T-helper 17 cell (primary cell): ENCODE measurements at regions not wholly inside any gene's neighbourhood (a gene's known extent, or its start where the extent isn't known, plus 50 kb on each side); places are given as distances from the start of the nearest gene placed in this dataset.

Source experiments
- ATAC-seq: fragments of 150-1000 bp; cut with Tn5 transposase; 2 replicates; pipeline ENCODE4 v1.10.0; 2021; ENCODE audit warnings: mild to moderate bottlenecking, moderate library complexity
- DNase-seq, 3 donors: peaks; one replicate each; pipeline versions ENCODE4 v3.0.0 to v3.0.0-alpha.2; 2020 to 2021
- H3K9me3 ChIP-seq: one replicate; pipeline ENCODE4 v1.7.0; 2013; ENCODE audit warnings: low read length, mild to moderate bottlenecking; ENCODE audit not compliant: control insufficient read depth, poor library complexity, severe bottlenecking
- H3K27ac Mint-ChIP-seq: one replicate; pipeline ENCODE4 v1.8.0; 2022; ENCODE audit warnings: mild to moderate bottlenecking, moderate library complexity, mixed read lengths
- H3K27me3 Mint-ChIP-seq: one replicate; pipeline ENCODE4 v1.8.0; 2022; ENCODE audit warnings: mixed read lengths
- H3K36me3 Mint-ChIP-seq: one replicate; pipeline ENCODE4 v1.8.0; 2022; ENCODE audit warnings: low read depth, mixed read lengths
- H3K4me1 Mint-ChIP-seq: one replicate; pipeline ENCODE4 v1.8.0; 2022; ENCODE audit warnings: mild to moderate bottlenecking, mixed read lengths
- H3K4me3 Mint-ChIP-seq: one replicate; pipeline ENCODE4 v1.8.0; 2022; ENCODE audit warnings: mild to moderate bottlenecking, moderate library complexity, mixed read lengths

DNA sequence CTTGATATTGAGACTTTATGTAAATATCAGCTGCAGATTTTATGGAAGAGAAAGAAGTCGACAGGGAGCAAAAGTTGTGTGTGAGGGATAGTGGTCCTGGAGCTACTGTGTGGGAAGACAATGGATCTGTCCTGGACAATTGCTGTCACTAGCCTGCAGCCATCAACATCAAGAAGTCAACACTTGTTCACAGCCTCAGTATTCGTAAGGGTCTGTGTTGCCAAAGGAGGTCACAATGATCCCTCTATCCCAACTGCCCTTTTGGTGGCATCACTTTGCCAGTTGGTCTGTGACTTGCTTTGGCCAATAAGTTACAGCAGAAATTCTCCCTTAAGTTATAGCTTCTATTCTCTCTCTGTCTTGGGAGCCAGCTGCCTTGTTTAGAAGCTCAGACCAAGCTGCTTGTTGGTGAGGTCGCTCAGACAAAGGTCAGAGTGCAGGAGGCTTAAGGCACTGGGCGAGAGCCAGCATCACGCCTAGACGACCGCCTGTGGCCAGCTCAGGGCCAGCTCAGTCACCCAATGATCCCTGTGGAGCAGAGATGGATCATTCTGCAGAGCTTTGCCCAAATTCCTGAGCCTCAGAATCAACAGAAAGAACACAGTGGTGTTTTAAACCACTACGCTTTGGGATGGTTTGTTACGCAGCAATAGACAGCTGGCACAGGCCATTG, 134.9 kb downstream of the RHOU start:
- DNase-seq (no peak), ATAC-seq (no peak)
- Mint-ChIP-seq H3K27me3 (peaks cover 12% of the 10 kb centered on the region), H3K4me3 (no peak overlapping the region), H3K36me3 (no peaks in the 10 kb centered on the region), H3K27ac (no peak overlapping the region), H3K4me1 (peaks cover 5% of the 10 kb centered on the region)
- H3K9me3 ChIP-seq: no peaks in the 10 kb centered on the region

DNA sequence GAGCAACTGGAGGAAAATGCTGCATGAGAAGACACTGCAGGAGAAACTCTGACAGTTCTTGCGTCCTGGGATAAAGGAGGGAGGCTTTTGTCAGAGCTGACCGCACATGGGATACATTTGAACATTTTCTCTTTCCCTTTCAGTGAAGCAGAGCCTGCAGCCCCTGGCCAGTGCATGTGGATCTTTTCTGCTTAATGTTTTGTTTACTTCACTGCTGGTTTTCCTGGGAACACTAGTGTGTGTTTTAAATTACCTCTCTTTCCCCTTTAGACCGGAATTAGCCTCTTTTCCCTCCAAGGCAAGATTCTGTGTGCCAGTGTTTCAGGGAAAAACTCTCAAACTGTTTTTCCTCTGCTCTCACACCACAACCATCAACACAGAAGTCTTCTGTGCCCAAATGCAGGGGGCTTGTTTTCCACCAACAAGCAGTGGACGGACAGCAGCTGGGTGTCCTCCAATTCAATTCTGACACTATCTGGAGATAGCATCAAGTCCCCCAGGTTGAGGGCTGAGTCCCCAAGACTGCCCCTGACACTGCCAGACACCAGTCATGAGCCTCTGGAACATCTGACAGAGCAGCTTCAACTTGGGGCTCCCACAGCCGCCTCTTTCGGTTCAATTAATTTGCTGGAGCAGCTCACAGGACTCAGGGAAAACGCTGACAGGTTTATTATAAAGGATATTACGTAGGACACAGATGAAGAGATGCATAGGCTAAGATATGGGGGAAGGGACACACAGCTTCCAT, 136.2 kb downstream of the RHOU start:
- no peak for ATAC-seq
- Mint-ChIP-seq H3K27me3 (peaks cover 13% of the 10 kb centered on the region), H3K4me3 (no peak overlapping the region), H3K27ac (no peak overlapping the region), H3K4me1 (peaks cover 5% of the 10 kb centered on the region), H3K36me3 (no peaks in the 10 kb centered on the region)
- no peak for DNase-seq
- no peaks in the 10 kb centered on the region for H3K9me3 ChIP-seq

DNA sequence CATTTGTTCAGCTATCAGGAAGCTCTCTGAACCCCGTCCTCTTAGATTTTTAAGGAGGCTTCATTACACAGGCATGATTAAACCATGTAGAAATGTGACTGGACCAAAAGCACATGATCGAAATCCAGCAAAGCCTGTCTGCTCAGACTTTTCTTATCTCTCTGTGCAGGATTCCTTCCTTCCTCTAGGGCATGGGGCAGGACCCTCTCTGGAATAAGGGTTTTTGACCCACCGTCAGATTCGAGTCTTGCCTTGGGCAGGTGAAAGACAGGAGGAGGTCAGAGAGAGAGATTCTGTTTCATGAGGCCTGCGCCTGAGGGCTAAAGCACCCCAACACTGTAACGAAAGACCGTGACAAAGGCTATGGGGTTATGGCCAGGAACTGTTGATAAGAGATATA, 136.8 kb downstream of the RHOU start:
- no peak overlapping the region for H3K27ac Mint-ChIP-seq
- peaks cover 3% of the 10 kb centered on the region for H3K4me1 Mint-ChIP-seq
- no peaks in the 10 kb centered on the region for H3K36me3 Mint-ChIP-seq
- H3K9me3 ChIP-seq: no peaks in the 10 kb centered on the region
- peaks cover 13% of the 10 kb centered on the region for H3K27me3 Mint-ChIP-seq
- ATAC-seq (no peak), DNase-seq (no peak)
- no peak overlapping the region for H3K4me3 Mint-ChIP-seq

DNA sequence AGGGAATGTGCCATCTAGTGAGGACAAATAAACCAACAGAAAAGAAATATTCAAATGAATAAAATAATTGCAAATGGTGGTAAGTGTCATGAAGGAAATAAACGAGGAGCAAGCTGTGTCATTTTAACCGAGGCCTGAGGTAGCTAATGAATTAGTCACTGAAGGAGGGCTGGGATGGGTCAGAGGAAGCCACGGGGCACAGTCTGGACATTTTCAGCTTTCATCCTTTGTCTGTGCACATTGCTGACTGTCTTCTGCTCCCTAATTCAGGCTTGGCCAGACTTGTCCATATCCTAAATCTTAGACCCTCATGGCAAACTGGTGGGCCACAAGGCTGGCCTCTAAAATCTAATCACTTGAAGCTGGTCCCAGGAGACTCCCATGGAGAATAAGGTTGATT, 138.4 kb downstream of the RHOU start:
- no peaks in the 10 kb centered on the region for H3K36me3 Mint-ChIP-seq
- H3K27ac Mint-ChIP-seq: no peak overlapping the region
- no peaks in the 10 kb centered on the region for H3K9me3 ChIP-seq
- no peaks in the 10 kb centered on the region for H3K4me1 Mint-ChIP-seq
- no peak for ATAC-seq
- no peak for DNase-seq
- peaks cover 13% of the 10 kb centered on the region for H3K27me3 Mint-ChIP-seq
- no peak overlapping the region for H3K4me3 Mint-ChIP-seq

DNA sequence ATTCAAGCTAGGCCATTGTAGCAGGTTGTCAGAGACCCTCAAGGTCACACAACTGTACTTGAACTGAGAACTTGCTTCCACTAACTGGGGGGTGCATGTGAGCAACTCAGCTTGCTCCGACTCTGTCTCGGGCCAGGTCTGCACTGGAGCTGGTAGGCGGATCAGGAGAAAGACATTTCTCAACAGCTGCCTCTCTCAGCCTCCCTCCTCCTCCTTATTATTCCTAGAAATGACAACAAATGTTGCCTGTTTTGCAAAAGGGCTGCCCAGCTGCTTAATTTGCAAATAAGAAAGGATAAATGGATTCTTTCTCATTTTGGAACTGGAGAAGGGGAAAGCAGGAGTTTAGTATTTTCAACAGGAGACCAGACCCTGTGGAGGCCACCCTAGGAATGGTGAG, 140.5 kb downstream of the RHOU start:
- no peaks in the 10 kb centered on the region for H3K36me3 Mint-ChIP-seq
- H3K4me3 Mint-ChIP-seq: no peak overlapping the region
- ATAC-seq: no peak
- H3K27me3 Mint-ChIP-seq: peaks cover 7% of the 10 kb centered on the region
- no peak overlapping the region for H3K27ac Mint-ChIP-seq
- no peak for DNase-seq
- no peaks in the 10 kb centered on the region for H3K9me3 ChIP-seq
- no peaks in the 10 kb centered on the region for H3K4me1 Mint-ChIP-seq

DNA sequence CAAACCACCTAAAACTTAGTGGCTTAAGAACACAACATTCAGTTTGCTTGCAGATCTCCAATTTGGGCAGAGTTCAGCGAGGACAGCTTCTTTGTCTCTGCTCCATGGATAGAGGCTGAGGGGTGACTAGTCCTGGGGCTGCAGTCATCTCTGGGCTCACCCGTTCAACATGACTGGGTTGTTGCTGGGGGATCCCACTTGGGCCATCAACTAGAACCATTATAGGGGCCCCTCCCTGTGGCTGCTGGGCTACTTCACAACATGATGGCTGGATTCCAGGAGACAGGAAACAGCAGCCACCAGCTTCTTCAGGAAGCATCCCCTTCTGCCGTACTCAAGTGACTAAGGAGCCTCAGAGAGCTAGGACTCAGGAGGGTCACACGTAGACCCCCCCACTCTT, 140.9 kb downstream of the RHOU start:
- no peaks in the 10 kb centered on the region for H3K36me3 Mint-ChIP-seq
- ATAC-seq: no peak
- DNase-seq: no peak
- H3K4me3 Mint-ChIP-seq: no peak overlapping the region
- no peaks in the 10 kb centered on the region for H3K9me3 ChIP-seq
- H3K27me3 Mint-ChIP-seq: peaks cover 7% of the 10 kb centered on the region
- no peaks in the 10 kb centered on the region for H3K4me1 Mint-ChIP-seq
- H3K27ac Mint-ChIP-seq: no peak overlapping the region

DNA sequence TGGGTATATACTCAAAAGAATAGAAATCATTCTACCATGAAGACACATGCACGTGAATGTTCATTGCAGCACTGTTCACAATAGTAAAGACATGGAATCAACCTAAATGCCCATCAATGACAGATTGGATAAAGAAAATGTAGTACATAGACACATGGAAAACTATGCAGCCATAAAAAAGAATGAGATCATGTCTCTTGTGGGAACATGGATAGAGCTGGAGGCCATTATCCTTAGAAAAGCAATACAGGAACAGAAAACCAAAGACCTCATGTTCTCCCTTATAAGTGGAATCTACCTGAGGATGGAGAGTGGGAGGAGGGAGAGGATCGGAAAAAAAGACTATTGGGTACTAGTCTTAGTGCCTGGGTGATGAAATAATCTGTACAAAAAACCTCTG, 143.9 kb downstream of the RHOU start:
- DNase-seq: no peak
- no peak overlapping the region for H3K27ac Mint-ChIP-seq
- no peaks in the 10 kb centered on the region for H3K9me3 ChIP-seq
- no peaks in the 10 kb centered on the region for H3K4me1 Mint-ChIP-seq
- no peak for ATAC-seq
- no peaks in the 10 kb centered on the region for H3K36me3 Mint-ChIP-seq
- peaks cover 11% of the 10 kb centered on the region for H3K27me3 Mint-ChIP-seq
- H3K4me3 Mint-ChIP-seq: no peak overlapping the region

DNA sequence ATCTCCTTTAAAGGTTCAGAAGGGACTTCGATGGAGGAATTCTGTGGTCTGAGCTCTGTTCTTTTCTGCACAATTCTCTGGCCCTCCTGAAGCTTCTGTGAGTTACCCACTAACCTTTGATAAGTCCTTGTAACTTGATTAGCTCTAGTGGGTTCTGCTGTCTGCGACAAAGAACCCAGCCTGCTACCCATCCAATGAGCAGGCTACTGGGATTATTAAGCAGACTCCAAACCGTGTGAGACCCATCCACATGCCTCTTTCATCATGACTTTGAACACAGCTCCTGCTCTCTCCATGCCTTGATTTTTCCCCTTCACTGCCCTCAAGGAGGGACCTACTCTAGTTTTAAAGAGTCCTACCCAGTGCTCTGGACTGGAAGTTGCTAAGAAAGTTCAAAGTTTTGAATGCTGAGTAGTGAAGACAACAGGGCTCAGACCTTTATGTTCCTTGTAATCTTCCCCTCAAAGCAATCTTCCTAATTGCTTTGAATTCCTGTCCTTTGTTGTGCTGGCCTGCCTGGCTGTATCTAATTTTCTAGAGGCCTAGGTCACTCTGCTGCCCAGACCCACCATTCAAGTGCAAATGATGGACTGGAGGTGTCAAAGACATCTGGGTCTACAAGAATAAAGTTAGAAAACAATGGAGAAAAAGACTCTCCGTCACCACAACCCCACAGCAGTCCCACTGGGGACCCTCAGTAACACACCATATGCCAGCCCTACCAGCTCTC, 146.9 kb downstream of the RHOU start:
- DNase-seq (no peak), ATAC-seq (no peak)
- Mint-ChIP-seq H3K27me3 (peaks cover 4% of the 10 kb centered on the region), H3K27ac (no peak overlapping the region), H3K4me3 (no peak overlapping the region), H3K36me3 (no peaks in the 10 kb centered on the region), H3K4me1 (peaks cover 4% of the 10 kb centered on the region)
- no peaks in the 10 kb centered on the region for H3K9me3 ChIP-seq

DNA sequence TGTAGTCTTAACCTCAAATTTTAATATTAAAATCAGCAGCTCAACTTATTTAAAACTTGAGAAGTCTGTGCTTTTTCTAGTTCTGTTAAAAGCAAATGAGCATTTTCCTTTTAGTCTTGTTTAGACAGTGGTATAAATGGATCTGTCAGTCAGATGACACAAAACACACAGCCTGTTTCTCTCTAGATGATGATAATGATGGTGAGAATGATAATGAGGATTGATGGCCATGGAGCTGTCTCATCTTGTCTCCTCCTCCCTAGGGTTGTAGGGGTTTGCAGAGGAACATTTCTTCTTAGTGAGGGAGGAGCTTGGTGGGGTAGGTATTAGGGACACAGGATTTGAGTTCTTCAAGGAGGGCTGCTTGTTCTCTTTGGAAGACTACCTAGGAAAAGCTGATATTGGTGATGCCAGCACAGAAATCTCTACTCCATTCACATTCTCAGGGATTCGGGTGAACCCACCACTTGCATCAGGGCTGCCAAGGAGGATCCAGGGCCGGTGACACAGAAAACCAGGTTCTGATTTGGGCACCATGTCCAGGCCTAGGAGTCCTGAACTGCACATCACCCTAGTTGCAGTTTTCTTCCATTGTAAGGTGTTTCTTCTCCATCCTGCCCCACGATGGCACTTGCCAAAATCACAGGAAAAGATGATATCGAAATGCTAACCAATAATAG, 147.6 kb downstream of the RHOU start:
- H3K27ac Mint-ChIP-seq: no peak overlapping the region
- no peak for ATAC-seq
- peaks cover 4% of the 10 kb centered on the region for H3K4me1 Mint-ChIP-seq
- no peak overlapping the region for H3K4me3 Mint-ChIP-seq
- no peak for DNase-seq
- H3K9me3 ChIP-seq: no peaks in the 10 kb centered on the region
- H3K27me3 Mint-ChIP-seq: peaks cover 4% of the 10 kb centered on the region
- H3K36me3 Mint-ChIP-seq: no peaks in the 10 kb centered on the region

DNA sequence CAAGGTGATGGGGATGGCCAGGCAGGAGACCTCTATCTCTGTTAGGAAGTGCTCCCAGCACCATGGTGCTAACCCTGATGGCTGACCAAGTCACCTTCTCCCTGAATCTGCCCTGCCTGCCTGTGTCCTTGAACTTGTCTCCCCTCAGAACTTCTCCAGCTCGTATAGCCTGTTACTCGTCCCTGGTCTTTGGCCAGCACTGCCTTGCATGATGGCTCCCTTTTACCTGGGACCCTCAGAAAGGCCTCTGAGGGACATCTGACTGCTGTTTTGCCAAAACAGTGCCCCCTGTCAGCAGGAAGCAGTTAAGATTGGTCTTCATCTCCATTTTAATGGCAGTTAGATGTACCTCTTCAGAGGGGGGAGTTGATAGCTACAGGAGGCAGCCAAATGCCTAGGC, 148.3 kb downstream of the RHOU start:
- Mint-ChIP-seq H3K4me1 (peaks cover 4% of the 10 kb centered on the region), H3K27me3 (peaks cover 4% of the 10 kb centered on the region), H3K36me3 (no peaks in the 10 kb centered on the region), H3K4me3 (no peak overlapping the region), H3K27ac (no peak overlapping the region)
- no peak for DNase-seq
- no peak for ATAC-seq
- H3K9me3 ChIP-seq: no peaks in the 10 kb centered on the region

DNA sequence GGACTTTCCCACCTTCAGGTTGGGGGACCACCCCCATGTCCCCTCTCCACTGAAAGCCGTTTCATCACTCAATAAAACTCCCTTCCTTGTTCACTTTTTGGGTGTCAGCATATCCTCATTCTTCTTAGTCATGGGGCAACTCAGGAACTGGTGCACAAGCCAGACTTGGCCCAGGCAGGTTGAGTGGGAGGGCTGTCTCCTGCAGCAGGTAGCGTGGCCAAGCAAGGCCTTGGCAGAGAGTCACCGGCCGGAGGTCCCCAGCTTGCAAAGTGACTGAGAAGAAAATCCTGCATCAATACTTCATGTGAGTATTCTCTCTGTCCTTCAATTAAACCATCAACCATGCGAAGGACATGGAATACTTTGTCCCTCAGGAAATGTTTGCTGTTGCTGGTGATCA, 148.9 kb downstream of the RHOU start:
- H3K27me3 Mint-ChIP-seq: peaks cover 4% of the 10 kb centered on the region
- no peak overlapping the region for H3K4me3 Mint-ChIP-seq
- H3K4me1 Mint-ChIP-seq: peaks cover 6% of the 10 kb centered on the region
- no peaks in the 10 kb centered on the region for H3K36me3 Mint-ChIP-seq
- no peak overlapping the region for H3K27ac Mint-ChIP-seq
- ATAC-seq: no peak
- no peaks in the 10 kb centered on the region for H3K9me3 ChIP-seq
- no peak for DNase-seq

DNA sequence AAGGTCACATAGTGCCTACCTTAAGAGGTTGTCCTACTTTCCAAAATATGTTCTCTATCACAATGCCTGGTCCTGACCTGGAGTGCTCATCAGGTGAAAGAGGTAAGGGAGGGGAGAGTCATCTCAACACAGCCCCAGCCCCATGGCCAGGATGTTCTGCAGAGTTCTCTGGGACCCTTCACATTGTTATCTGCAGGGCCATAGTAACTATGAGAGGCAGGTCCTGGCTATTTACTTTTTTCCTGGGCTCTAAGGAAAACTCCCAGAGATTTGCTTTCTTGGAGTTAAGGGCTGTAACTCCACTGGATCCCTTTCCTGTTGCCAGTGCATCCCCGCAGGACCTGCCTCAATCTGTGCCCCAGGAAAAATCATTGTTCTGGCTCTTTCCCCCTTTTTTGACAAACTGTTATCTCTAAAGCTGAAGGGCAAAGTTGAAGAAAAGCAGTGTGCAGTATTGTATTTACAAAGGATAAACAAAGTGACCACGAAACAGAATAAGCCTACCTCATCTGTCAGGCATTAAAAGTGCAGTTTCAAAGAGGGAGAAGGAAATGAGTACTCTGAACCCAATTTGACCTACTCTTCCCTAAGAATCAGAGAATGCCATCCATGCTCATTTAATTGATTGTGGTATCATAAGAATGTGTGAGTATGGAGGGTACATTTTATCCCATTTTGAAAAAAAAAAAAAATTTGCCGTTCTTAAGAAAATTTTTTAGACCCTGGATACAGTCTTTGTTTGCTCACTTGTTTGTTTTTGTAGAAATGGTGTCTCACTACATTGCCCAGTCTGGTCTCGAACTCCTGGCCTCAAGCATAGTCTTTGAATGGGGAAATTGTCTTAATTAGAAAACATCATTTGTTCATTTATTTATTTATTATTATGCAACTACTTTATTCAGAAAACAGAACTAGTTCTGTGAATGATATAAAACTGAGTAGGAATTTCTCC, 149.6 kb downstream of the RHOU start:
- peaks cover 4% of the 10 kb centered on the region for H3K27me3 Mint-ChIP-seq

More for the DNA sequence above, 149.6 kb downstream of the RHOU start:
- Mint-ChIP-seq H3K4me3 (no peak overlapping the region), H3K36me3 (no peaks in the 10 kb centered on the region), H3K27ac (no peak overlapping the region), H3K4me1 (peaks cover 8% of the 10 kb centered on the region)
- DNase-seq (no peak), ATAC-seq (no peak)
- H3K9me3 ChIP-seq: no peaks in the 10 kb centered on the region
